ENCODE measurements at regions not wholly inside any gene's neighbourhood (a gene's known extent, or its start where the extent isn't known, plus 50 kb on each side); places are given as distances from the start of the nearest gene placed in this dataset.
A peak's percentile ranks its signal among the peaks of the same experiment; 100 is the strongest.

DNA sequence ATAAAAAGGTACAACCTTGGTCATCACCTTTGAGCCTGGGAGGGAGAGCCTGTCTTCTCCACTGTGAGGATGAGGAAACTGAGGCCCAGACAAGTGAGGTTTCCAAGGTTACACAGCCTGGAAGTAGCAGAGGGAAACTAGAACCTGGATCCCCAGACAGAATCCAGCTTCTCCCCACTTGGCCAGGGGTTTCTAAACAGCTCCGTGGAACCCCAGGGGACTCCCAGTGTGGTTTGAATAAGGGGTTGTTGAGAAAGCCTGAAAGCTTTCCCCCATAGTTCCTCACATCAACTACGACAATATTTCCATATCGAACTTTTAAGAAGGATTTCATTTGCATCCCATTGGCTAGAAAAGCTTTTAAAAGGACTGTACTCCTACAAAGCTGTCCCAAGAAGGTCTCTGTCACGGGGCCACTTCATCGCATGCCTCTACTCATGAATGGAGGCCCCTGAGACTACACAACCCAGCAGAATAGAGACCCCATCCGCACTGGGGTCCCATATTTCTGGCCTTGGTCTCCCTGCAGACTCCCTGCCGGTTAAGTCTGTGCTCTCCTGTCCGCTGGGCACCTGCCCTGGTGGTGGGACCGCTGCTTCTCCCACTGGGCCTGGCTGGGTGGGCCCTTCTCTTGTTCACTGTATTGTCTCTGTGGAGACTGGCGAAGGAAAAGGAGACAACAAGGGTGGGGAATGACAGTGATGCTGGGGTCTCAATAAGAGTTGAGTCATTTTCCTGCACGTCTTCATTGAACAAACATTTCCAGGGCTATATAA, 178.5 kb downstream of the SMAD6 start:
- DNase-seq (no peak), ATAC-seq (ENCODE audit: insufficient read depth, low FRiP score) (no peak)
- peaks cover 7 to 26% (median 13%) of the 10 kb centered on the region in 5 donors for H3K4me1 ChIP-seq (ENCODE audit: control insufficient read depth in 5 of 5, insufficient read depth in 5 of 5, low read length in 5 of 5)
- no peaks in the 10 kb centered on the region for H3K27me3 ChIP-seq (ENCODE audit: control insufficient read depth in 3 of 3, insufficient read depth in 3 of 3, low read length in 2 of 3)
- H3K27ac ChIP-seq (ENCODE audit: low read depth in 1 of 2, low read length in 1 of 2) = no peak overlapping the region
- TF ChIP-seq CTCF (IDR thresholded peaks at IDR 0.05; ENCODE audit: control extremely low read depth, extremely low read depth) = no peak
- H3K9ac ChIP-seq (ENCODE audit: insufficient read depth in 1 of 2, low read length in 2 of 2) = no peak overlapping the region
- no peak overlapping the region for H3K4me3 ChIP-seq
- 95% methylated on average over 11 of the region's 11 CpGs for WGBS, 2 donors
- H3K9me3 ChIP-seq (ENCODE audit: control insufficient read depth in 4 of 4, insufficient read depth in 3 of 4, low read length in 3 of 4) = peaks cover 0 to 2% (median 0%) of the 10 kb centered on the region in 4 donors
- H3K36me3 ChIP-seq (ENCODE audit: control insufficient read depth in 4 of 4, insufficient read depth in 4 of 4, low read length in 4 of 4) = no peaks in the 10 kb centered on the region

DNA sequence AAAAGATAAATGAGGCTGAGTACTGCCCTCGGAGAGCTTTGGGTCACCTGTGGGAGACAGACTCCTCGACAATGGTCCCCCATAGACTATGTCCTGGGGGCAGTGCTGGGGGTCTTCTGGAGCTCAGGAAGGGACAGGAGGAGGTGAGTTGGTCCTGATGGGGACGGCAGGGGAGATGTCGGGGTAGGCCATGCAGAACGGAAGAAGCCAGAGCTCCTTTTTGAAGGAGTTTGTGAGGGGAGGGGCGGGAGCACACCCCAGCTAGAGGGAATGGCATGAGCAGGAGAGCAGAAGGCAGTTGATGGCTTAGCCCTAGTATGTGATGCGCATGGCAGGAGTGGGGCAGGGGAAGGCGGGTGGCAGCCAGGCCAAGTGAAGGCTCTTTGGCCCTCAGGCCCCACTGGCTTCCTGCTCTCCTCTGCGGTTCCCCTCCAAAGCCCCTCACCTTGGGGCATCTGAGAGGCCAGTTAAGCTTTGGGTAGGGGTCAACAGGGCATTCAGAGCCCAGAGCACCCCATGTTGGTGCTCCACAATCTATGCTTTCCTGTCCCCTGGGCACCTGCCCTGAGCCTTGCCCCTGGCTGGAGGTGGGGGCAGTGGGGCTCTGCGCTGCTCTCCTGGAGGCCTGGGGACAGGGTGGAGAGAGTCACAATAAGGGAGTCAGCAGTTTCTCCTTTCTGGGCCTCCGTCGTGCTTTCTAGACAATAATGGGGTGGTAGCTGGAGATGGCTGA, 179.3 kb downstream of the SMAD6 start:
- H3K4me3 ChIP-seq = no peak overlapping the region
- DNase-seq (no peak), ATAC-seq (ENCODE audit: insufficient read depth, low FRiP score) (no peak)
- H3K27me3 ChIP-seq (ENCODE audit: control insufficient read depth in 3 of 3, insufficient read depth in 3 of 3, low read length in 2 of 3) = no peaks in the 10 kb centered on the region
- no peak for TF ChIP-seq CTCF (IDR thresholded peaks at IDR 0.05; ENCODE audit: control extremely low read depth, extremely low read depth)
- no peak overlapping the region for H3K9ac ChIP-seq (ENCODE audit: insufficient read depth in 1 of 2, low read length in 2 of 2)
- peaks cover 0 to 2% (median 0%) of the 10 kb centered on the region in 4 donors for H3K9me3 ChIP-seq (ENCODE audit: control insufficient read depth in 4 of 4, insufficient read depth in 3 of 4, low read length in 3 of 4)
- H3K27ac ChIP-seq (ENCODE audit: low read depth in 1 of 2, low read length in 1 of 2) = no peak overlapping the region
- H3K4me1 ChIP-seq (ENCODE audit: control insufficient read depth in 5 of 5, insufficient read depth in 5 of 5, low read length in 5 of 5) = peaks cover 7 to 26% (median 13%) of the 10 kb centered on the region in 5 donors
- 94 to 97% methylated on average over 12 of the region's 12 CpGs for WGBS, 2 donors
- H3K36me3 ChIP-seq (ENCODE audit: control insufficient read depth in 4 of 4, insufficient read depth in 4 of 4, low read length in 4 of 4) = no peaks in the 10 kb centered on the region

DNA sequence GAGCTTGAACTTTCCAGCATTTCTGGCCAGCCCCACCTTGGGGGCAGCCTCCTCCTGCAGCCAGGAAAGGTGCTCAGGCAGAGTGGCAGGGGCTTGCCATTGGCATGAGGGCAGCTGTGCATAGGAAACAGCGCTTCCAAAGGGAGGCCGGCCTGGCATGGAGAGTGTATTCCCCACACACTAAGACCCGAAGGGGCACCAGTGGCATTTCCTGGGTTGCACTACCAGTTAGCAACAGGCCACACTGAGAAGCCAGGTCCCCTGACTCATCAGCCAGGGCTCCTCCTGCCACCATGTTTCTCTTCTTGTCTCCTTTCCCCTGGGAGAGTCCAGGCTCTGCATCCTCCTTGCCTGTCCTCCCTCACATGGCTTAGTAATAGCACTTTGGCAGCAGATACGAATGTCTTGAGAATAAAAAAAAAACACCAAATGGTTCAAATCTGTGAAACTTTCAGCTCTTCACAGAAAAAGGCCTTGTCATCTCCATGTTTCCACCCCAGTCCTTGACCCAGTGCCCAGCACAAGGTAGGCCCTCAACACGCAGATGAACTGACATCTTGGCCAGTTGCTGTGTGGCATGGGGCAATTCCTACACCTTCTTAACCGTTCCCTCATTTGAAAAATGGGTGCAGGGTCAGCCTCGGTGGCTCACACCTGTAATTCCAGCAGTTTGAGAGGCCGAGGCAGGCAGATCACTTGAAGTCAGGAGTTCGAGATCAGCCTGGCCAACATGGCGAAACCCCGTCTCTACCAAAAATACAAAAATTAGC, 180.4 kb downstream of the SMAD6 start:
- Histone ChIP-seq H3K4me3 (no peak overlapping the region), H3K9me3 (ENCODE audit: control insufficient read depth in 4 of 4, insufficient read depth in 3 of 4, low read length in 3 of 4) (no peaks in the 10 kb centered on the region), H3K9ac (ENCODE audit: insufficient read depth in 1 of 2, low read length in 2 of 2) (no peak overlapping the region), H3K27me3 (ENCODE audit: control insufficient read depth in 3 of 3, insufficient read depth in 3 of 3, low read length in 2 of 3) (no peaks in the 10 kb centered on the region), H3K27ac (ENCODE audit: low read depth in 1 of 2, low read length in 1 of 2) (peak overlapping the region; percentile 51 to 65), H3K36me3 (ENCODE audit: control insufficient read depth in 4 of 4, insufficient read depth in 4 of 4, low read length in 4 of 4) (no peaks in the 10 kb centered on the region), H3K4me1 (ENCODE audit: control insufficient read depth in 5 of 5, insufficient read depth in 5 of 5, low read length in 5 of 5) (peaks cover 7 to 25% (median 13%) of the 10 kb centered on the region in 5 donors)
- WGBS, 2 donors = 90 to 94% methylated on average over 11 of the region's 11 CpGs
- TF ChIP-seq CTCF (IDR thresholded peaks at IDR 0.05; ENCODE audit: control extremely low read depth, extremely low read depth) = no peak
- DNase-seq = no peak
- no peak for ATAC-seq (ENCODE audit: insufficient read depth, low FRiP score)
